Neuronal stem cell (in vitro differentiated cells): ENCODE measurements at regions not wholly inside any gene's neighbourhood (a gene's known extent, or its start where the extent isn't known, plus 50 kb on each side); places are given as distances from the start of the nearest gene placed in this dataset.

ENCODE experiments used
- DNase-seq: peaks from one replicate; pipeline ENCODE4 v3.0.0-alpha.2; 2013; ENCODE audit warnings: low spot score
- H2AFZ ChIP-seq: one replicate; pipeline ENCODE4 v1.6.1; 2013; ENCODE audit warnings: mild to moderate bottlenecking, low read length, inconsistent platforms
- H2AK5ac ChIP-seq: 2 replicates; pipeline ENCODE4 v1.6.1; 2013; ENCODE audit warnings: low read depth, mild to moderate bottlenecking, inconsistent platforms, low read length, moderate library complexity, mixed read lengths
- H2BK120ac ChIP-seq: 2 replicates; pipeline ENCODE4 v1.6.1; 2013; ENCODE audit warnings: low read depth, mild to moderate bottlenecking, inconsistent platforms, low read length, moderate library complexity, mixed read lengths
- H2BK12ac ChIP-seq: one replicate; pipeline ENCODE4 v1.6.1; 2013; ENCODE audit warnings: low read length, inconsistent platforms
- H2BK15ac ChIP-seq: 2 replicates; pipeline ENCODE4 v1.6.1; 2013; ENCODE audit warnings: mild to moderate bottlenecking, low read length, inconsistent platforms, mixed read lengths
- H2BK5ac ChIP-seq: one replicate; pipeline ENCODE4 v1.6.1; 2013; ENCODE audit warnings: inconsistent platforms, mild to moderate bottlenecking, low read length, moderate library complexity
- H3K14ac ChIP-seq: one replicate; pipeline ENCODE4 v1.6.1; 2013; ENCODE audit warnings: low read length, inconsistent platforms
- H3K18ac ChIP-seq: 2 replicates; pipeline ENCODE4 v1.6.1; 2013; ENCODE audit warnings: low read length, inconsistent platforms
- H3K23ac ChIP-seq: 2 replicates; pipeline ENCODE4 v1.6.1; 2013; ENCODE audit warnings: low read depth, mild to moderate bottlenecking, mixed read lengths, low read length, inconsistent platforms; ENCODE audit not compliant: poor library complexity
- H3K27ac ChIP-seq: replicated peaks from 3 replicates; pipeline ENCODE4 v1.5.1; 2013; ENCODE audit warnings: low read length, inconsistent platforms
- H3K27me3 ChIP-seq, 3 experiments: 2 replicates each; pipeline ENCODE4 v1.6.1; 2013; ENCODE audit warnings: low read length in 3 of 3, mild to moderate bottlenecking in 2 of 3, inconsistent platforms in 1 of 3, low read depth in 1 of 3, mixed read lengths in 1 of 3, moderate library complexity in 1 of 3; ENCODE audit not compliant: control insufficient read depth in 3 of 3, insufficient read depth in 3 of 3
- H3K36me3 ChIP-seq, 2 donors: replicated peaks in 1 of 2; 2 replicates each; pipeline ENCODE4 v1.6.1; 2013; ENCODE audit warnings: low read length in 2 of 2; ENCODE audit not compliant: control insufficient read depth in 2 of 2, insufficient read depth in 2 of 2
- H3K4ac ChIP-seq: 2 replicates; pipeline ENCODE4 v1.6.1; 2013; ENCODE audit warnings: inconsistent platforms, mild to moderate bottlenecking, low read length, moderate library complexity
- H3K4me1 ChIP-seq, 2 donors: 1 replicate in 1 of 2; 2 replicates in 1 of 2; pipeline ENCODE4 v1.6.1; 2013; ENCODE audit warnings: low read length in 2 of 2, low read depth in 1 of 2; ENCODE audit not compliant: control insufficient read depth in 2 of 2, insufficient read depth in 1 of 2
- H3K4me2 ChIP-seq: one replicate; pipeline ENCODE4 v1.6.1; 2013; ENCODE audit warnings: mild to moderate bottlenecking, low read length, inconsistent platforms; ENCODE audit not compliant: insufficient read depth, poor library complexity, severe bottlenecking
- H3K4me3 ChIP-seq, 2 donors: 2 replicates each; pipeline ENCODE4 v1.5.1; 2013; ENCODE audit warnings: low read length in 2 of 2, mild to moderate bottlenecking in 2 of 2, inconsistent platforms in 1 of 2, moderate library complexity in 1 of 2
- H3K79me1 ChIP-seq: one replicate; pipeline ENCODE4 v1.6.1; 2013; ENCODE audit warnings: low read depth, mild to moderate bottlenecking, inconsistent platforms, low read length, moderate library complexity
- H3K9ac ChIP-seq: one replicate; pipeline ENCODE4 v1.6.1; 2013; ENCODE audit warnings: mild to moderate bottlenecking, low read depth, low read length, inconsistent platforms; ENCODE audit not compliant: poor library complexity
- H3K9me3 ChIP-seq, 2 donors: replicated peaks in 1 of 2; 2 replicates each; pipeline versions ENCODE3 to v1.6.1; 2013; ENCODE audit warnings: low read length in 2 of 2, mild to moderate bottlenecking in 2 of 2, inconsistent platforms in 1 of 2, low read depth in 1 of 2, mixed read lengths in 1 of 2, moderate library complexity in 1 of 2; ENCODE audit not compliant: control insufficient read depth in 2 of 2, insufficient read depth in 1 of 2
- H4K8ac ChIP-seq: one replicate; pipeline ENCODE4 v1.6.1; 2013; ENCODE audit warnings: low read depth, mild to moderate bottlenecking, inconsistent platforms, low read length, moderate library complexity
- H4K91ac ChIP-seq: one replicate; pipeline ENCODE4 v1.6.1; 2013; ENCODE audit warnings: low read length, low read depth, mild to moderate bottlenecking, inconsistent platforms; ENCODE audit not compliant: poor library complexity
- WGBS, 2 donors: extraction: QIAGEN DNeasy Blood & Tissue Kit; methylation state at CpG; one replicate each; pipeline ENCODE4 v1.1.7; 2013; ENCODE audit warnings: missing lambda C conversion rate in 2 of 2, mixed read lengths in 1 of 2; ENCODE audit not compliant: insufficient read length in 2 of 2, insufficient replicate concordance in 1 of 2; ENCODE audit errors: extremely low coverage in 2 of 2; 5-methylcytosine and 5-hydroxymethylcytosine counted together

- H3K4me1 ChIP-seq = no peaks in the 10 kb centered on the region
- WGBS, 2 donors = no CpG with 5 or more reads among the region's 1 CpG
These were observed 113.4 kb downstream of the GPR37 start for GRCh38 chr7:124652237-124652636.

GRCh38 chr7:124651136-124651535 lies 114.5 kb downstream of the GPR37 start:
- H3K4ac ChIP-seq = no peak overlapping the region
- H2AK5ac ChIP-seq = no peak overlapping the region
- no peaks in the 10 kb centered on the region for H3K9me3 ChIP-seq
- no peak overlapping the region for H2BK5ac ChIP-seq
- no peak overlapping the region for H3K4me3 ChIP-seq
- H2BK12ac ChIP-seq = no peak overlapping the region
- H3K27me3 ChIP-seq = no peaks in the 10 kb centered on the region
- no peak overlapping the region for H3K18ac ChIP-seq
- H3K79me1 ChIP-seq = no peaks in the 10 kb centered on the region
- no peak overlapping the region for H3K27ac ChIP-seq
- H3K4me2 ChIP-seq = no peak overlapping the region
- no peak overlapping the region for H2BK120ac ChIP-seq
- H4K91ac ChIP-seq = no peak overlapping the region
- no peak overlapping the region for H3K14ac ChIP-seq
- no peak overlapping the region for H3K9ac ChIP-seq
- no peak overlapping the region for H3K23ac ChIP-seq
- no peaks in the 10 kb centered on the region for H3K4me1 ChIP-seq
- WGBS, 2 donors = no CpG with 5 or more reads among the region's 4 CpGs
- H2BK15ac ChIP-seq = no peak overlapping the region
- H3K36me3 ChIP-seq = no peaks in the 10 kb centered on the region
- H4K8ac ChIP-seq = no peak overlapping the region
- no peak for DNase-seq
- H2AFZ ChIP-seq = no peak overlapping the region

More at GRCh38 chr7:124652237-124652636, 113.4 kb downstream of the GPR37 start:
- Histone ChIP-seq H3K27me3 (no peaks in the 10 kb centered on the region), H3K36me3 (no peaks in the 10 kb centered on the region), H2AFZ (no peak overlapping the region), H3K27ac (no peak overlapping the region), H3K9ac (no peak overlapping the region), H4K8ac (no peak overlapping the region), H2BK5ac (no peak overlapping the region), H3K23ac (no peak overlapping the region), H3K18ac (no peak overlapping the region), H3K4ac (no peak overlapping the region), H2AK5ac (no peak overlapping the region), H3K9me3 (no peaks in the 10 kb centered on the region), H3K14ac (no peak overlapping the region), H4K91ac (no peak overlapping the region), H3K79me1 (no peaks in the 10 kb centered on the region), H3K4me3 (no peak overlapping the region), H2BK120ac (no peak overlapping the region), H2BK15ac (no peak overlapping the region), H3K4me2 (no peak overlapping the region), H2BK12ac (no peak overlapping the region)
- DNase-seq = no peak

GRCh38 chr7:124649397-124650014 lies 116.1 kb downstream of the GPR37 start:
- H3K9me3 ChIP-seq = no peaks in the 10 kb centered on the region
- H3K14ac ChIP-seq = no peak overlapping the region
- no peak overlapping the region for H2BK12ac ChIP-seq
- WGBS, 2 donors = no CpG with 5 or more reads among the region's 4 CpGs
- DNase-seq = no peak
- H3K36me3 ChIP-seq = no peaks in the 10 kb centered on the region
- H2BK5ac ChIP-seq = no peak overlapping the region
- H3K4me2 ChIP-seq = no peak overlapping the region
- H3K27ac ChIP-seq = no peak overlapping the region
- no peak overlapping the region for H2AK5ac ChIP-seq
- H3K79me1 ChIP-seq = no peaks in the 10 kb centered on the region
- H3K4me1 ChIP-seq = peaks cover 0 to 2% of the 10 kb centered on the region in 2 donors
- no peak overlapping the region for H3K4ac ChIP-seq
- H3K18ac ChIP-seq = no peak overlapping the region
- H3K27me3 ChIP-seq = no peaks in the 10 kb centered on the region
- H4K8ac ChIP-seq = no peak overlapping the region
- H2BK120ac ChIP-seq = no peak overlapping the region
- no peak overlapping the region for H3K4me3 ChIP-seq
- no peak overlapping the region for H2AFZ ChIP-seq
- H3K9ac ChIP-seq = no peak overlapping the region
- H2BK15ac ChIP-seq = no peak overlapping the region
- H3K23ac ChIP-seq = no peak overlapping the region
- no peak overlapping the region for H4K91ac ChIP-seq

- Histone ChIP-seq H3K27me3 (no peaks in the 10 kb centered on the region), H2BK12ac (no peak overlapping the region), H3K18ac (no peak overlapping the region), H3K9me3 (no peaks in the 10 kb centered on the region), H2AK5ac (no peak overlapping the region), H3K4me3 (no peak overlapping the region), H2BK15ac (no peak overlapping the region), H2AFZ (no peak overlapping the region), H4K91ac (no peak overlapping the region), H3K4ac (no peak overlapping the region), H2BK120ac (no peak overlapping the region), H3K79me1 (no peaks in the 10 kb centered on the region), H3K14ac (no peak overlapping the region), H3K27ac (no peak overlapping the region), H3K9ac (no peak overlapping the region), H3K23ac (no peak overlapping the region), H3K4me1 (peaks cover 0 to 2% of the 10 kb centered on the region in 2 donors), H2BK5ac (no peak overlapping the region), H3K4me2 (no peak overlapping the region), H3K36me3 (no peaks in the 10 kb centered on the region), H4K8ac (no peak overlapping the region)
- no peak for DNase-seq
These were observed 117.8 kb downstream of the GPR37 start for GRCh38 chr7:124647630-124648306.
